GM18868 (cell line): ENCODE measurements at regions not wholly inside any gene's neighbourhood (a gene's known extent, or its start where the extent isn't known, plus 50 kb on each side); places are given as distances from the start of the nearest gene placed in this dataset.
"Not testable (repeated sequence)": the region's sequence is repeated elsewhere in the genome, so short reads cannot be mapped to it uniquely, and the experiment has no call there.

ENCODE experiments used
- ATAC-seq: cut with Tn5 transposase; IDR thresholded peaks from one replicate; pipeline ENCODE4 v1.9.1; 2021; ENCODE audit warnings: mild to moderate bottlenecking, moderate library complexity; ENCODE audit not compliant: unreplicated experiment

DNA sequence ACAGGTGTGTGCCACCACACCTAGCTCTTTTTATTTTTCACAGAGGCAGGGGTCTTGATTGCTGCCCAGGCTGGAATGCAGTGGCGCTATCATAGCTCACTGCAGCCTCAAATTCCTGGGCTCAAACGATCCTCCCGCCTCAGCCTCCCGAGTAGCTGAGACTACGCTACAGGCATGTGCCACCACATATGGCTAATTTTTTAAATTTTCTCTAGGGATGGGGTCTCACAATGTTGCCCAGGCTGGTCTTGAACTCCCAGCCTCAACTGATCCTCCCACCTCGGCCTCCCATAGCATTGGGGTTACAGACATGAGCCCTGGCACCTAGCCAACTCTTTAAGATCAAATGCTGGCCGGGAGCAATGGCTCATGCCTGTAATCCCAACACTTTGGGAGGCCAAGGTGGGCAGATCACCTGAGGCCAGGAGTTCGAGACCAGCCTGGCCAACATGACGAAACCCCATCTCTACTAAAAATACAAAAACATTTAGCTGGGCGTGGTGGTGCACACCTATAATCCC, 50.6 kb upstream of the MYL10 start:
- ATAC-seq: not testable (repeated sequence)

DNA sequence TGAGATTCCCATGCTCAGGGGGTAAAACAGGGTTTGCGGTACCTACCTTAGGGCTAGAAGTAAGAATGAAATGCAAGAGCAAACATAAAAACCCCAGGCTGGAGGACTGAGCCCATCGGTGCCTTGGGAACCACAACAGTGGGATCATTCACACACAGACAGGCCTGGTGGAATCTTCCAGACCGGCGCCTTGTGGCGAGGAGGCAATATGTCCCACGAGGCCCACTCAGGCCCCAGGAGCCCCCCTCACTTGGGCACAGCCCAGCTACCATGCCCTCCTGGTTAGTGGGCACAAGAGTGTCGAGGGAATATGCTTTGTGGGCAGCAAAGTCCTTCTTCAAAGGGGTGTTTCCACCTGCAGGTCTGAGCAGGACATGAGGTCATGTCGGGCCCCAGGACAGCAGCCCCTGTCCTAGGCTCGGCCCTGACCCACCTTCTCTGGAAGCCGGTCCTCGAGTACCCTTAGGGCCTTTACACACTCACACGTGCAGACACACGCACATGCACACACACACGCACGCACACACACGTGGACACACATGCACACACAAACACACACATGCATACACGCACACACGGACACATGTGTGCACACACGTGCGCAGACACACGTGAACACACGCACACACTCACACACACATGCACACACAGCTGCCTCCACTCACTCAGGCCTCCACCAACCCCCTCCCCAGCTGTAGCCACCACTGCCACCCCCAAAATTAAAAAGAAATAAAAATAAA, 51.5 kb upstream of the MYL10 start:
- no peak for ATAC-seq

DNA sequence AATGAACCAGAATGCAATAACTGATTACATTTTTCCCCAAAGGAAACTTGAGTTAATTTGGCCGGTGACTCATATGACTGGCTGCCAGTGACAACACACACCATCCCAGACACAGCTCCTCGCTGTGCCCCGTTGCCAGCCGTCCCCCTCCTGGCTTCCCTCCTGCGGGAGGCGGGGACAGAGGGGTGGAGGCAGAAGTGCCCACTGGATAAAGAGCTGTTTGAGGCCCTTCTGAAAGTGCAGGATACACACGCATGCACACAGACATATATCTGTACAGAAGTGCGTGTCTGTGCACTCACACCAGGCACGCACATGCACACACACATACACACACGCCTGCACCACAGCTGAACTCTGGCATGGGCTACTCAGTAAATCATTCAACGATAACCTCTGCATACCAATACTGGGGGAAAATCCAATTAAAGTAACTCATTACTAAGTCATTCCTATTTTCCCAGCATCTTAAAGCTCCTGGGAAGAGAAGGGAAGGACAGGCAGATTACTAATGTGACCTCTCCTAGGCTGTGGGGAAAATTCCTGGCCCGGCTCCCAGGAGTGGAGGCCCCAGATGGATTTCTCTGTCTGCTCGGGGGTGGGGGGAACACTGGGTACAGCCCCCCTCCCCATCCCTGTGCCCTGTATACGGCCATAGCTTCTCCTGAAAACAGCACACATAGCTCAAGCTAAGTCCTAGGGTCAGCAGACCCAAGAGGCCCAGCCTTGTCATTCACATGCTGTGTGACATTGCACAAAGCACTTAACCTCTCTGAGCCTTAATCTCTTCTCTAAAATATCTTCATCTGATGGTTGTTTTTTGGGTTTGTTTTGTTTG, 52.3 kb upstream of the MYL10 start:
- ATAC-seq: no peak

DNA sequence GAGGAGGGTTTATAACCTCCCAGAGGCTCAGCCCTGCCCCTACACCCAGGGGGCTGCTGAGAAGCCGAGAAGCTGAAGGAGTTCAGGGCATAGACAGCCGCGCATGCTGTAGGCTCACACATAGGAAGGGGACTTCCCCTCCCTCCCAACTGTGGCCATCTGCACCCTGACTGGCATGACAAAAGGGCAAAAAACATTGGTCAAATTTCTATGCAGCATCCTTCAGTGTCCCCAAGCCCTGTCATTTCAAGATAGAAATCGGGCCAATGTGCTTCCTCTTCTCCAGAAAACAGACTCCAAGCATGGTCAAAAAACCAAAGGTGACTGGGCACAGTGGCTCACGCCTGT, 55.9 kb upstream of the MYL10 start:
- no peak for ATAC-seq

GRCh38 chr7:101686030-101686429, 56.9 kb upstream of the MYL10 start:
- no peak for ATAC-seq

DNA sequence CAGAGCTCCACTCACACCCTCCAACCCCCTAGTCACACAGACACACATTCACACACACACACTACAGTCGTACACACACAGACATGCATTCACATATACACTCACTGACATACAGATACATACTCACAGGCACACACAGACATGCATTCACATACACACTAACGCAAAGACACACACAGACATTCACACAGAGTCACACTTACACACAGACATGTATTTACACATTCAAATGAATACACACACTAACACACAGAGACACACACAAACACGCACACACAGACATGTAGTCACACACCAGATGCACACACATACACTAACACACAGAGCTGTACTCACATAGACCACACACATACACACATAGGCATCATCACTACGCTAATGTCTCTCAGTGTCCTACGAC, 58.0 kb upstream of the MYL10 start:
- no peak for ATAC-seq

- no peak for ATAC-seq
Observed at GRCh38 chr7:101687791-101688182, 58.7 kb upstream of the MYL10 start.

DNA sequence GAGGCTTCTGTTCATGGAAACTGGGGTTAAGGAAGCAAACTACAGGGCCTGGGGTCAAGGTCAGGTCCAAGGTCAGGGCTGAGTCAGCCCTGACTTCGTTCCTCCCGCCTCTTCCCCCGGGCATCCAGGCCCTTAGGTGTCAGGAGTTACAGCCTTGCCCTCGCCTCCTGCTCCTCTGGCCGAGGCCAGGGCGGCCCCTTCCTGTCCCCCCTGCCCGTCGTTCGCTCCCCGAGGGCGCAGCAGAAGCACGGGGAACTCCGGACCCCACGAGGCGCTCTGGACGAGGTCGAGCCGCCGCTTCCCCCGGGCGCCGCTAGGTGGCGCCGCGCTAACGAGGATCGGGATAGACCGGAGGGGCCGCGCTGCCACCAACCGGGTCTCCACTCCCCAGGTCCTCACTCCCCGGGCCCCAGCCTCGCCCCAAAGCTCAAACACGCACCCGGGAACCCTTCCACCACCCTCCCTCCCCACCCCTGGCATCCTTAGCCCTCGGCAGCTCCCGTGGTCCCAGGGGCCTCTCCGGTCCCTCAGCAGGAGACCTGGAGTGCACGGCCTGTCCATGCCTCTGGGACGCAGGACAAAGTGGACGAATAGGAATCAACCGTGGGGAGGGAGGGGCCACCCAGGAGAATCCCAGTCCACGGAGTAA, 59.2 kb upstream of the MYL10 start:
- ATAC-seq: peak; percentile 59

DNA sequence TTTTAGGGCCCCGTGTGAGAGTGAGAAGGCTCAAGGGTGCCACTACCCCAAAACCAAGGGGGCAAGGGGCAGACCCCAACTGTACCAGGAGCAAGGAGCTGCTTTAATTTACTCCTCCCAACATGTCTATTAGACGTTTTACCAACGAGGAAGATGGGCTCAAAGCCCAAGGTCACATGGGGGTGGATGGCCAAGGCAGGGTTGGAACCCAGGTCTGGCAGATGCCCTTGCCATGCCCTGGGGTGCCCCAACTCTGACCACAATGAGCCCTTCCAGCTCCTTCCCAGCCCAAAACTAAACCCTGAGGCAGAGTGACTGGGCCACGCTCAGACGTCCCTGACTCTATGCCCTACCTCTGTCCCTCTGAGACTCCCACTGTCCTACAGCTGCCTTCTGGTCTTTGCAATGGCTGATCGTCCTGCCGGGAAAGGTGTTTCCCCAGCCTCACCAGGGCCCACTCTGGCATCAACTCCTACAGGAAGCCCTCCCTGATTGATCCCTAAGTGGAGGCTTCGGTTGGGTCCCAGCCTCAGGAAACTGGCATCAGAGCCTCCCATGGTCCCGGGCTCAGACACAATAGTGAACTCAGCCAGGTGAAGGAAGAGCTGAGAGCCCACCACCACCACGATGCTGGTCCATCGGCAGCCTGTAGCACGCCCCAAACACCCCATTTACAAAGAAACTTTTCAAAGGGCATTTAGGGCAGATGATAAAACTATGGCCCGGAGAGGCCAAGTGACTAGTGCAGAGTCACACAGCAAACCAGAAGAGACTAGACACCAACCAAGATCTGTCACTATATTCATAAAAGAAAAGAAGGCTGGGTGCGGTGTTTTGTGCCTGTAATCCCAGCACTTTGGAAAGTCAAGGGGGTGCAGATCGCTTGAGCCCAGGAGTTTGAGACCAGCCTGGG, 60.2 kb upstream of the MYL10 start:
- ATAC-seq: no peak

- ATAC-seq: no peak
Observed at GRCh38 chr7:101690061-101690460, 61.0 kb upstream of the MYL10 start.

DNA sequence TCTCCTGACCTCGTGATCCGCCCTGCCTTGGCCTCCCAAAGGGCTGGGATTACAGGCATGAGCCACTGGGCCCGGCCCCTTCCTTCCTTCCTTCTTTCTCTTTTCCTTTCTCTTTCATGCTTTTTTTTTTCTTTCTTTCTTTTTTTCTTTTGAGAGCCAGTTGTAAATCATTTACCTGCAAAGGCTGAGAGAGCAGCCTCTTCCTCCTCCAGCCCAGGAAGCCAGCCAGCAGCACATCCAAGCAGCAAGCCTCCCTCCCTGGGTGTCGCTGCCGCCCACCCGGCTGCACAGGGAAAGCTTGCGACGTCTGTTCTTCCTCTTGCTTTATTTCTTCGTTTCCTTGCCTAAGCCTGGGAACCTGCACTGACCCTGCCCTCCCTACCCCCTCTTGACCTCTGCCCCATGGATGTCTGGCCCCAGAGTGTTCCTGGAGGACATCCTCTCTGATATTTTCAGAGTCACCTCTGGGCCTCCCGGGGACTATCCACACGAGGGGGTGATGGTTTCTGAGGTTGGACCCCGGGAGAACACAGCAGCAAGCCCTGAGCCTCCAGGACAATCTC, 62.8 kb upstream of the MYL10 start:
- ATAC-seq: no peak

DNA sequence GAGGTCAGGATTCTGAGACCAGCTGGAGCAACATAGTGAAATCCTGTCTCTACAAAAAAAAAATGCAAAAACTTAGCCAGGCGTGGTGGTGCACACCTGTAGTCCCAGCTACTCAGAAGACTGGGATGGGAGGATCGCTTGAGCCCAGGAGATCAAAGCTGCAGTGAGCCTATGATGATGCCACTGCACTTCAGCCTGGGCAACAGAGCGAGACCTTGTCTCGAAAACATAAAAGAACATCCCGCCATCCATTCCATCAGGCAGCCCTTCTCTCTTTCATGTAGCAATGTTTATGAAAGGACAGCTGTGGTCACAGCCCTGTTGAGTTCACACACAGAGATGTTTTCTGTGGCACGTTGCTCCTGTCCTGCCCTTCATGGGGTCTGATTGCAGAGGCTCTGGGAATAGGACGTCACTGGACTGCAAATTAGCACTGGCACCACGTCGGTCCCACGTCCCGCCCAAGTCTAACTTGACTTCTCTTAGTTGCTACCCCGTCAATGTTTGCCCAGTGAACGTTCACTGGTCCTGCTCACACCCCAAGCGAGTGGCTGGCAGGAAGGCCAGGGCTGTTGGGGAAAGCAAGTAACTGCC, 64.5 kb upstream of the MYL10 start:
- ATAC-seq: no peak

DNA sequence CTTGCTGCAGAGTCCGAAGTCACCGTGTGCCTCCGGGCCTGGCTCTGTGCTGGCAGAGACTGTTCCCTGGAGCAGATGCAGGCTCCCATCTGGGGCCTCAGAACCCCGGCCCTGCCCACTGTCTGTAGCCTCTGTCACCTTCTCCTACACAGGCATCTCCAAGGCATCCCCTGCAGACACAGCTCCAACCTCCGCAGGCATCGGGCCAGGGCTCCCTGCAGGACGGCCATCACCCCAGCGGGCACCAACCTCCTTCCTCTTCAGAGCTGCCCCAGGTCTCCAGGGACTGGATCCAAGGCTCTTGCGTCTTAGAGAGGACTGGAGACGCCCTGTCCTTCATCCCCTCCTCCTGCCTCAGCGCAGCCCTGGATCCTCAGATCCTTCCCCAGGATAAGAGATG, 69.9 kb upstream of the MYL10 start:
- ATAC-seq: no peak

- no peak for ATAC-seq
Observed at GRCh38 chr7:101699399-101699798, 70.3 kb upstream of the MYL10 start.

DNA sequence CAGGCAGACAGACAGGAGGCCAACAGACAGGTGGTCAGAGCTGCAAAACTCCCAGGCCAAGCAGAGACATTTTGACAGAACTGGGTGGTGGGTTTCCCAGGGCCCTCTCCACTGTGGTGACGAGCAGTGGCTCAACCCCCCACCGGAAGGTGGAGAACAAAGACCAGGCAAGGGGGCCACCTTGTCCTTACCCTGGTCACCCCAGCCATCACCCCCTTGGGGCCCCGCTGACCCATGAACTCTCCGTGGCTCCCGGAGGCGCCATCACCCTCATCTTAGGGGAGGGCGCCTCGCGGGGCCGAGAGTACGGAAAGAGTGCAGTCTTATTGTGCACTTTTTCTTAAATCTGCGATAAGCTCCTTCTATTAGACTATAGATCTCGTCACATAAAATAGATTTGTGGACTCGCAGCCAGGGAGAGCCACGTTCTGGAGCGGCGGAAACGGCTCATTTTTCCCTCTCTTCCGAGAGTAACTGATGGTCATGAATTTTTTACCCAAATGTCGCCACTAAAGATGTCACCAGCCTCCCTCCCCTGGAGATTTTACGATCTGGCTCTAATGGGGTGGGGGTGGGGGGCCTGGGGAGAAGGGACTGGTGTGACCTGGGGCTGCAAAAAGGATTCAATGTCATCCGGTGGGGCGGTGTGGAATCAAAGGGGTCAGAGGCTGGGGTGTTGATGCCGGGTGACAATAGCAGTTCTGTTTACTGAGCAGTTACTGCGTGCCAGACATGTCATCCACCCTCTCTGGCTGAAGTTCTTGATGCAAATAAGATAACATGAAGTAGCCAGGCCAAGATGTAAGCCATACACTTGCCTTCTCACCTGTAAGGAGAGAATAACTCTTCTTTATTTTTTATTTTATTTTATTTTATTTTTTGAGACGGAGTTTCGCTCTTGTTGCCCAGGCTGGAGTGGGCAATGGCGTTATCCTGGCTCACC, 71.1 kb upstream of the MYL10 start:
- no peak for ATAC-seq

GRCh38 chr7:101701153-101701794, 72.2 kb upstream of the MYL10 start:
- ATAC-seq: no peak

GRCh38 chr7:101702362-101702850, 73.3 kb upstream of the MYL10 start:
- no peak for ATAC-seq

- ATAC-seq: no peak
Observed at GRCh38 chr7:101705331-101705730, 76.2 kb upstream of the MYL10 start.
